ENCODE measurements at regions not wholly inside any gene's neighbourhood (a gene's known extent, or its start where the extent isn't known, plus 50 kb on each side); places are given as distances from the start of the nearest gene placed in this dataset.

GRCh38 chr21:28280611-28281010 is 712.1 kb downstream of the LTN1 start:
- TF ChIP-seq, protein P1, sequence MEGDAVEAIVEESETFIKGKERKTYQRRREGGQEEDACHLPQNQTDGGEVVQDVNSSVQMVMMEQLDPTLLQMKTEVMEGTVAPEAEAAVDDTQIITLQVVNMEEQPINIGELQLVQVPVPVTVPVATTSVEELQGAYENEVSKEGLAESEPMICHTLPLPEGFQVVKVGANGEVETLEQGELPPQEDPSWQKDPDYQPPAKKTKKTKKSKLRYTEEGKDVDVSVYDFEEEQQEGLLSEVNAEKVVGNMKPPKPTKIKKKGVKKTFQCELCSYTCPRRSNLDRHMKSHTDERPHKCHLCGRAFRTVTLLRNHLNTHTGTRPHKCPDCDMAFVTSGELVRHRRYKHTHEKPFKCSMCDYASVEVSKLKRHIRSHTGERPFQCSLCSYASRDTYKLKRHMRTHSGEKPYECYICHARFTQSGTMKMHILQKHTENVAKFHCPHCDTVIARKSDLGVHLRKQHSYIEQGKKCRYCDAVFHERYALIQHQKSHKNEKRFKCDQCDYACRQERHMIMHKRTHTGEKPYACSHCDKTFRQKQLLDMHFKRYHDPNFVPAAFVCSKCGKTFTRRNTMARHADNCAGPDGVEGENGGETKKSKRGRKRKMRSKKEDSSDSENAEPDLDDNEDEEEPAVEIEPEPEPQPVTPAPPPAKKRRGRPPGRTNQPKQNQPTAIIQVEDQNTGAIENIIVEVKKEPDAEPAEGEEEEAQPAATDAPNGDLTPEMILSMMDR (optimal IDR thresholded peaks at IDR 0.05 in 1 of 3, IDR thresholded peaks at IDR 0.05 in 1 of 3, conservative IDR thresholded peaks at IDR 0.05 in 1 of 3; ENCODE audit: extremely low read depth in 1 of 3, insufficient read depth in 2 of 3, low read length in 3 of 3) = no peak
- TF ChIP-seq EZH2 (IDR thresholded peaks at IDR 0.05; ENCODE audit: low read length) = no peak
